ENCODE measurements at regions not wholly inside any gene's neighbourhood (a gene's known extent, or its start where the extent isn't known, plus 50 kb on each side); places are given as distances from the start of the nearest gene placed in this dataset.

- no peak for DNase-seq (ENCODE audit: low read depth in 2 of 2)
Observed at GRCh38 chr13:26837102-26837501, 76.5 kb upstream of the GPR12 start.

- no peak for DNase-seq (ENCODE audit: low read depth in 2 of 2)
Observed at GRCh38 chr13:26836626-26837025, 76.0 kb upstream of the GPR12 start.

- DNase-seq (ENCODE audit: low read depth in 2 of 2), result no peak
Observed at GRCh38 chr13:26834646-26835045, 74.1 kb upstream of the GPR12 start.

- DNase-seq (ENCODE audit: low read depth in 2 of 2), result no peak
Observed at GRCh38 chr13:26831336-26831908, 70.8 kb upstream of the GPR12 start.

- DNase-seq (ENCODE audit: low read depth in 2 of 2), result no peak
Observed at GRCh38 chr13:26829716-26830115, 69.1 kb upstream of the GPR12 start.

GRCh38 chr13:26824581-26824980 lies 64.0 kb upstream of the GPR12 start:
- DNase-seq (ENCODE audit: low read depth in 2 of 2), result no peak

GRCh38 chr13:26822146-26822545 lies 61.6 kb upstream of the GPR12 start:
- no peak for DNase-seq (ENCODE audit: low read depth in 2 of 2)

- no peak for DNase-seq (ENCODE audit: low read depth in 2 of 2)
Observed at GRCh38 chr13:26821672-26822071, 61.1 kb upstream of the GPR12 start.

- DNase-seq (ENCODE audit: low read depth in 2 of 2), result no peak
Observed at GRCh38 chr13:26820871-26821270, 60.3 kb upstream of the GPR12 start.

- DNase-seq (ENCODE audit: low read depth in 2 of 2), result no peak
Observed at GRCh38 chr13:26819046-26819445, 58.5 kb upstream of the GPR12 start.

- no peak for DNase-seq (ENCODE audit: low read depth in 2 of 2)
Observed at GRCh38 chr13:26816881-26817280, 56.3 kb upstream of the GPR12 start.

- no peak for DNase-seq (ENCODE audit: low read depth in 2 of 2)
Observed at GRCh38 chr13:26813980-26814348, 53.4 kb upstream of the GPR12 start.

- no peak for DNase-seq (ENCODE audit: low read depth in 2 of 2)
Observed at GRCh38 chr13:26813321-26813979, 52.9 kb upstream of the GPR12 start.

- no peak for DNase-seq (ENCODE audit: low read depth in 2 of 2)
Observed at GRCh38 chr13:26811581-26811980, 51.0 kb upstream of the GPR12 start.
